Loucy (cell line): ENCODE measurements at regions not wholly inside any gene's neighbourhood (a gene's known extent, or its start where the extent isn't known, plus 50 kb on each side); places are given as distances from the start of the nearest gene placed in this dataset.

ENCODE experiments used
- EZH2phosphoT487 ChIP-seq: fragments of 200-600 bp; IDR thresholded peaks from 2 replicates; pipeline ENCODE4 v1.6.1; 2018; ENCODE audit warnings: antibody characterized with exemption, mild to moderate bottlenecking, moderate library complexity, borderline replicate concordance
- TF ChIP-seq, protein P1 (sequence below): fragments of 200-600 bp; sonication (generic); conservative IDR thresholded peaks from 2 replicates; pipeline ENCODE4 v1.5.1; 2014; ENCODE audit warnings: mild to moderate bottlenecking, antibody characterized with exemption, low read length

DNA sequence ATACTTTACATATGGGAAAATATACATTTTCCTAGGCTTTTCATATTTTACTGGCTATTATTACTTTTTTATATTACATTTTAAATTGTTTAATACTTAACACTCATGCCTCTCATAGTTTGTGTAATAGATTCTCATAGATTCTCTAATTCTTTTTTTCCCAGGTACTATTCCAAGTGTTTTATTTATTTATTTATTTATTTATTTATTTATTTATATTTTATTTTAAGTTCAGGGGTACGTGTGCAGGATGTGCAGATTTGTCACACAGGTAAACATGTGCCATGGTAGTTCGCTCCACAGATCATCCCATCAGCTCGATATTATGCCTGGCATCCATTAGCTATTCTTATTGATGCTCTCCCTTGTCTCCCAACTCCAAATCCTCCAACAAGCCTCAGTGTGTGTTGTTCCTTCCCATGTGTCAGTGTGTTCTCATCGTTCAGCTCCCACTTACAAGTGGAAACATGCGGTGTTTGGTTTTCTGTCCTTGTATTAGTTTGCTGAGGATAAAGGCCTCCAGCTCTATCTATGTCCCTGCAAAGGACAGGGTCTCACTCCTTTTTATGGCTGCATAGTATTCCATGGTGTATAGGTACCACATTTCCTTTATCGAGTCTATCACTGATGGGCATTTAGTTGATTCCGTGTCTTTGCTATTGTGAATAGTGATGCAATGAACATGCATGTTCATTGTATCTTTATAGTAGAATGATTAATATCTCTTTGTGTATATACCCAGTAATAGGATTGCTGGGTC lies 205.4 kb upstream of the P2RY1 start:
- TF ChIP-seq, protein P1, sequence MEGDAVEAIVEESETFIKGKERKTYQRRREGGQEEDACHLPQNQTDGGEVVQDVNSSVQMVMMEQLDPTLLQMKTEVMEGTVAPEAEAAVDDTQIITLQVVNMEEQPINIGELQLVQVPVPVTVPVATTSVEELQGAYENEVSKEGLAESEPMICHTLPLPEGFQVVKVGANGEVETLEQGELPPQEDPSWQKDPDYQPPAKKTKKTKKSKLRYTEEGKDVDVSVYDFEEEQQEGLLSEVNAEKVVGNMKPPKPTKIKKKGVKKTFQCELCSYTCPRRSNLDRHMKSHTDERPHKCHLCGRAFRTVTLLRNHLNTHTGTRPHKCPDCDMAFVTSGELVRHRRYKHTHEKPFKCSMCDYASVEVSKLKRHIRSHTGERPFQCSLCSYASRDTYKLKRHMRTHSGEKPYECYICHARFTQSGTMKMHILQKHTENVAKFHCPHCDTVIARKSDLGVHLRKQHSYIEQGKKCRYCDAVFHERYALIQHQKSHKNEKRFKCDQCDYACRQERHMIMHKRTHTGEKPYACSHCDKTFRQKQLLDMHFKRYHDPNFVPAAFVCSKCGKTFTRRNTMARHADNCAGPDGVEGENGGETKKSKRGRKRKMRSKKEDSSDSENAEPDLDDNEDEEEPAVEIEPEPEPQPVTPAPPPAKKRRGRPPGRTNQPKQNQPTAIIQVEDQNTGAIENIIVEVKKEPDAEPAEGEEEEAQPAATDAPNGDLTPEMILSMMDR: no peak
- no peak for TF ChIP-seq EZH2phosphoT487
